Upper lobe of left lung (tissue), 4 donors: ENCODE measurements at regions not wholly inside any gene's neighbourhood (a gene's known extent, or its start where the extent isn't known, plus 50 kb on each side); places are given as distances from the start of the nearest gene placed in this dataset.

Experiments
- EP300 ChIP-seq, 4 donors: sonication (generic); formaldehyde crosslinking; IDR thresholded peaks; one replicate each; pipeline ENCODE4 v1.5.1; 2017; ENCODE audit warnings: antibody characterized with exemption in 4 of 4, control low read depth in 2 of 4
- POLR2A ChIP-seq, 4 donors: fragments of 450-650 bp; IDR thresholded peaks; one replicate each; pipeline ENCODE4 v1.5.1; 2016 to 2017; ENCODE audit warnings: antibody characterized with exemption in 4 of 4, mild to moderate bottlenecking in 2 of 4
- POLR2AphosphoS5 ChIP-seq, 2 donors: sonication (generic); formaldehyde crosslinking; IDR thresholded peaks; one replicate each; pipeline ENCODE4 v1.5.1; 2017; ENCODE audit warnings: antibody characterized with exemption in 2 of 2
- TF ChIP-seq, protein P1 (sequence below), 6 experiments: fragments of 450-650 bp in 4 of 6; fragments of 200-600 bp in 2 of 6; sonication (generic) in 2 of 6; IDR thresholded peaks; one replicate each; pipeline ENCODE4 v1.5.1; 2016 to 2019; ENCODE audit warnings: antibody characterized with exemption in 6 of 6

DNA sequence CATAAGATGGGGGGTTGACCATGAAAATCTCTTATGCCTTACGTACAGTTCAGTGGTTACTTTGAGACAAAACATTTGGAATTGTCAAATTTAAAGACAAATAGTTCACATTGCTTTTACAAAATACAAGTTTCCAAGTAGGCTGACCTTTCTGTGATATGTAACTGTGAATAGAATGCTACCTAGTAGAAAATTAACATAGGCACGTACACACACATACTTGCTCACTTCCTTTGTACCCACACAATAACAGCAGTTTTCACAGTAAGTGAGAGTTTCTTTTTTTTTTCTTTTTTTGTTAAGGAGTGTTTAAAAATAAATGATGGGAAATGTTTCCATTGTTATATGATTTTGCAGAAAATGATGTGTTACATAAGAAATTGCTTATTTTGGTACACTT lies 53.3 kb upstream of the SP8 start:
- TF ChIP-seq, protein P1, sequence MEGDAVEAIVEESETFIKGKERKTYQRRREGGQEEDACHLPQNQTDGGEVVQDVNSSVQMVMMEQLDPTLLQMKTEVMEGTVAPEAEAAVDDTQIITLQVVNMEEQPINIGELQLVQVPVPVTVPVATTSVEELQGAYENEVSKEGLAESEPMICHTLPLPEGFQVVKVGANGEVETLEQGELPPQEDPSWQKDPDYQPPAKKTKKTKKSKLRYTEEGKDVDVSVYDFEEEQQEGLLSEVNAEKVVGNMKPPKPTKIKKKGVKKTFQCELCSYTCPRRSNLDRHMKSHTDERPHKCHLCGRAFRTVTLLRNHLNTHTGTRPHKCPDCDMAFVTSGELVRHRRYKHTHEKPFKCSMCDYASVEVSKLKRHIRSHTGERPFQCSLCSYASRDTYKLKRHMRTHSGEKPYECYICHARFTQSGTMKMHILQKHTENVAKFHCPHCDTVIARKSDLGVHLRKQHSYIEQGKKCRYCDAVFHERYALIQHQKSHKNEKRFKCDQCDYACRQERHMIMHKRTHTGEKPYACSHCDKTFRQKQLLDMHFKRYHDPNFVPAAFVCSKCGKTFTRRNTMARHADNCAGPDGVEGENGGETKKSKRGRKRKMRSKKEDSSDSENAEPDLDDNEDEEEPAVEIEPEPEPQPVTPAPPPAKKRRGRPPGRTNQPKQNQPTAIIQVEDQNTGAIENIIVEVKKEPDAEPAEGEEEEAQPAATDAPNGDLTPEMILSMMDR (IDR thresholded peaks at IDR 0.05) = no peak
- no peak for TF ChIP-seq POLR2A (IDR thresholded peaks at IDR 0.05)
- no peak for TF ChIP-seq POLR2AphosphoS5 (IDR thresholded peaks at IDR 0.05)
- no peak for TF ChIP-seq EP300 (IDR thresholded peaks at IDR 0.05)
